HG03095 (cell line): ENCODE measurements at regions not wholly inside any gene's neighbourhood (a gene's known extent, or its start where the extent isn't known, plus 50 kb on each side); places are given as distances from the start of the nearest gene placed in this dataset.
"Not testable (repeated sequence)": the region's sequence is repeated elsewhere in the genome, so short reads cannot be mapped to it uniquely, and the experiment has no call there.

Source experiments
- ATAC-seq: cut with Tn5 transposase; IDR thresholded peaks from one replicate; pipeline ENCODE4 v1.9.1; 2021; ENCODE audit warnings: moderate library complexity; ENCODE audit not compliant: unreplicated experiment

DNA sequence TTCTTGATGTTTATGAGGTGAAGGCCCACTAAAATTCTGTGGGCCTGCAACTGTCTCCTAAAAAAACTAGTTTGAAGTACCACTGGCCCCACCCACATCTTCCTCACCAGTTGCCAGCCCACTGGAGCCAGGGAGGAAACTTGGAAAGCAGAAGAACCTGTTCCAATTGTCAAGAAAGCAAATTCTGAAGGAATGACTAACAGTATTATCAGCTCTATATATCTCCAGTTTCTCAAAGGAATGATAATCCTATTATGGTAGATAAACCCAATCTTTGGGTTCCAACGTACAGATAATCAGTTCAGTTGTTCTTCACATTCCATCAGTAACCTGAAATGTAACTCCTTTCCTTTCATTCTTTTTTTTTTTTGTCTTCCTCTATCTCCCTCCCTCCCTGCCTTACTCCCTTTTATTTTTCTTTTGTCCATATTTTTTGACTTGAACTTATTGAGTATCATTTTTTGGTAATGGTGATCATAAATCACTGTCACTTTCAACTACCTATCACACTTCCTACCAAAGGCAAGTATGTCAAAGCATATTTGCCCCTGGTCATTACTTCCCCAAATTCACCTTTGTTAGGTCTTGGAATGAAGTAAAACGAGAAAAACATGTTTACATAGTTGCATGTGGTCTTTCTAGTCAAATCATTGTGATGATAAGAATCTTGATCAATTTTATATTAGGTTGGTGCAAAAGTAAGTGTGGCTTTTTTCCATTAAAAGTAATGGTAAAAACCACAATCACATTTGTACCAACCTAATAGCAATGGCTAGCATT, 943.4 kb downstream of the TTLL7 start:
- ATAC-seq = no peak

DNA sequence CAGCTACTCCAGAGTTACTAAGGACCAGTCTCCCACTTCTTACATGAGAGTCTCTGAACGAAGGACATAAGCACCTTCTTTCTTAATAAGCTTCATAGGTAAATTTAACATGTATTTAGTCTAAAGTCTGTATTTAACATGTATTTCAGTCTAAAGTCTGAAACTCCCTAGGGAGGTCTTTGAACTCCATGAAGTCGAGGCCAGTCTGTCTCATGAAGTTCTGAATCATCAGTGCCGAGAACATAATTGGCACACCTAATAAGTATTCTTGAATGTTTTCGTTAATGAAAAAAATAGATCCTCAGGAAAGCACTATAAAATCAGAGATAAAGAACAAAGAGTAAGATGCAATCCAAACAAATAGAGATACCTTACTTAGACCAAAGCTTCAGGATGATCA, 945.5 kb downstream of the TTLL7 start:
- no peak for ATAC-seq

DNA sequence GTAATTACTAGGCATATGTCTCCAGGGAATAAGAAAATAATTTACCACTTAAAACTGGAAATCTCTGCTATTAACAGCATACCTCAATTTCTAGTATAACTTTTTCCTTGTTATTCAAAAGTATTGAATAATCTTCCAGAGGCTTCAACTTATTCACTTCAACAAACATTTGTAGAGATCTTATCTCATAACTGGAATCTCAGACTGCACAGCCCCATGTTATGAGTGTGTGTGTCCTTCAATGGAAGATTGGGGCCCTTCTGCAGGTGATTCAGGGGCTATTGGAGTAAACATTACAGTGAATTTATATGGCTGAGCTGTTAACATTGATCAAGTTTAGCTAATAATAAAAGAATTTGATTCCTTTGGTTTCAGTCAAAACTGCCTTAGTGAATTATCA, 946.1 kb downstream of the TTLL7 start:
- no peak for ATAC-seq

DNA sequence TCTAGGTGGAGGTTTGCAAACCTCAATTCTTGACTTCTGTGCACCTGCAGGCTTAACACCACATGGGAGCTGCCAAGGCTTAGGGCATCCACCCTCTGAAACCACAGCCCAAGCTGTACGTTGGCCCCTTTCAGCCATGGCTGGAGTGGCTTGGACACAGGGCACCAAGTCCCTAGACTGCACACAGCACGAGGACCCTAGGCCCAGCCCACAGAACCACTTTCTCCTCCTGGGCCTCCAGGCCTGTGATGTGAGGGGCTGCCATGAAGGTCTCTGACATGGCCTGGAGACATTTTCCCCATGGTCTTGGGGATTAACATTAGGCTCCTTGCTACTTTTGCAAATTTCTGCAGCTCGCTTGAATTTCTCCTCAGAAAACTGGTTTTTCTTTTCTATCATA, 947.9 kb downstream of the TTLL7 start:
- not testable (repeated sequence) for ATAC-seq

DNA sequence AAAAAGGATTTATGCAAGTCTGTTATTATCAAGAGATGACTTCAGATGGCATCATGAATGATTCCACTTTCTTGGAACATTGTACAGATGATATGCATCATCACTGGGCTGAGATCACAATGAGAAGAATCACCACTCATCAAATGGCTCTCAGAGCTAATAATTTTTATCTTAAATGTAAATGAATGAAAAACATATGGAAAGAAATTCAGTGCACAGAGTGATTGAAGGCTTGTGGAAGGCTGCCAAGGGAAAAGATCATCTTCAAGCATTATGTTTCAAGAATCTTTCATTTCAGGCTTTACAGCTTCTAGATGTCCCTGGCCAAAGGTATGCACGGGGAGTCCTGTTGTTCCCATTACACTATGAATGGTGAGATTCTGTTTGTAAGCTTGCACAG, 955.7 kb downstream of the TTLL7 start:
- no peak for ATAC-seq

DNA sequence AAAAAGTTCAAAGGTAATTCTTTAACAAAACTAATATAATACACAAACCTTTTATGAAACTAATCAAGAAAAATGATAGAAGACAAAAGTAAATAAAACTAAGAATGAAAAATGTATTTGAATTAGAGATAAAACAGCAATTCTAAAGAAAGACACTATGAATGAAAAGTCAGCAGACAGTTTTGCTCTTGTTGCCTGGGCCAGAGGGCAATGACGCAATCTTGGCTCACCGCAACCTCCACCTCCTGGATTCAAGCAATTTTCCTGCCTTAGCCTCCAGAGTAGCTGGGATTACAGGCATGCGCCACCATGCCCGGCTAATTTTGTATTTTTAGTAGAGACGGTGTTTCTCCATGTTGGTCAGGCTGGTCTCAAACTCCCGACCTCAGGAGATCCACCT, 959.8 kb downstream of the TTLL7 start:
- not testable (repeated sequence) for ATAC-seq

DNA sequence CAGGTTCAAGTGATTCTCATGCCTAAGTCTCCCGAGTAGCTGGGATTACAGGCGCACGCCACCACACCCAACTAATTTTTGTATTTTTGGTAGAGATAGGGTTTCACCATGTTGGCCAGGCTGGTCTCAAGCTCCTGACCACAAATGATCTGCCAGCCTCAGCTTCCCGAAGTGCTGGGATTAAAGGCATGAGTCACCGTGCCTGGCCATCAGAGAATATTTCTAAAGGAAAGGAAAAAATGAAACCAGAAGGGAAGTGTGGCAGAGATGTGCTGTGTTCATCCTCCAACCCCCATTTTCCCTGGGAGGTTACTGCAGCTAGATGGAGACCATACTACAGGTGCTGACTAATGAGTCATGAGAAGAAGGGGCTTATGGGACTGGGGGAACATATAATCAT, 964.1 kb downstream of the TTLL7 start:
- ATAC-seq = no peak

DNA sequence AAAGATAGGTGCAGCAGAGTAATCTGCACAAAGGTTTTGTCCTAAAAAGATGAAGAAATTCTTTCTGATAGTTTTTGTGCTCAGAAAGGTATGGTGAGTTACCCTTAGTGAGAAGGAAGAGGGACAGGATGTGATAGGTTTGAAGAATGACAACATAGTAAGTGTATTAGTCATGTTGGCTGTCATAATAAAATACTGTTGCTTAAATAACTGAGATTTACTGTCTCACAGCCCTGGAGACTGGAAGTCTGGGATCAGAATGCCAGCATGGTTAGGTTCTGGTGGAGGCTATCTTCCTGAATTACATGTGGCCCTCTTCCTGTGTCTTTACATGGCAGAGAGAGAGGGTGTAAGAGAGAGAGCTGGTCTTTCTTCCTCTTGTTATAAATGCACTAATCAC, 965.2 kb downstream of the TTLL7 start:
- no peak for ATAC-seq

DNA sequence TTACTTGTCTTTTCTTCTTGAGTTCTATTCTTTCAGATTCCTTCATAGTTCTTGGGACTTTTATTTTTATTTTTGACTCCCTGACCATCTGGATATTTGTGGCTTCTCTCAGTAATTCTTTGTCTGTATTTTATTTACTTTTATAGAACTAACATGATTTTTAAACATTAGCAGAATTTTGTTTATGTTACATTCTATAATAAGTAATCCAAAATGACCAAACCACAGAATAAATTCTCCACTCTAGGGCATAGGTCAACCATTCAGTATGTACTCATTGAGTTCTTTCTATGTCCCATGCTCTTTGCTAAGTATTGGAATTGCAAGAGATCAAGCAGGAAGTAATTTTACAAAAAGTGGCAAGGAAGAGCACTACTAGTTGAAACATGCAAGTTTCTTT, 969.0 kb downstream of the TTLL7 start:
- no peak for ATAC-seq

DNA sequence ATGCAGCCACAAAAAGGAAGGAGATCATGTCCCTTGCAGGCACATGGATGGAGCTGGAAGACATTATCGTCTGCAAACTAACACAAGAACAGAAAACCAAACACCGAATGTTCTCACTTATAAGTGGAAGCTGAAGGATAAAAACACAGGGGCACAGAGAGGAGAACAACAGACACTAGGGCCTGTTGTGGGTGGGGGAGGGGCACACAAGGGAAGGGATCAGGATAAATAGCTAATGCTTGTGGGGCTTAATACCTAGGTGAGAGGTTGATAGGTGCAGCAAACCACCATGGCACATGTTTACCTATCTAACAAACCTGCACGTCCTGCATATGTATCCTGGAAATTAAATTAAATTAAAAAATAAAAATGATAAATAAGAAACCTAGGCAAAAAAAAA, 969.9 kb downstream of the TTLL7 start:
- no peak for ATAC-seq

DNA sequence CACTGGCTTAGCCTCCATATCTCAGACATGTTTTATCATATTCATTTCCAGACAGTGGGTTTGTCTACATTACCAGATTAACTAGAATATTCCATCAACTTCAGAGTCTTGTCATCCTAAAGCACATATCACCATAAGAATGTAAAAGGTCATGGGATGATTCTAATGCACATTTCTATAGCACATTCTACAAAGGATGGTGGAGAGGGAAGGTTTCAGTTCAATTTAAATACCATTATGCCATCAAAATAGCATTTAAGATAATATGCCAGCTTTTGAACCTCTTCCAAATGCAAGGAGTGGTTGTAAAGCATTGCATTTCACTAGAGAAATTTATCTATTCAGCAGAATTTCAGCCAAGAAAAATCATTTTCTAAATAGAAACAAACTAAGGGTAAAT, 970.5 kb downstream of the TTLL7 start:
- no peak for ATAC-seq

DNA sequence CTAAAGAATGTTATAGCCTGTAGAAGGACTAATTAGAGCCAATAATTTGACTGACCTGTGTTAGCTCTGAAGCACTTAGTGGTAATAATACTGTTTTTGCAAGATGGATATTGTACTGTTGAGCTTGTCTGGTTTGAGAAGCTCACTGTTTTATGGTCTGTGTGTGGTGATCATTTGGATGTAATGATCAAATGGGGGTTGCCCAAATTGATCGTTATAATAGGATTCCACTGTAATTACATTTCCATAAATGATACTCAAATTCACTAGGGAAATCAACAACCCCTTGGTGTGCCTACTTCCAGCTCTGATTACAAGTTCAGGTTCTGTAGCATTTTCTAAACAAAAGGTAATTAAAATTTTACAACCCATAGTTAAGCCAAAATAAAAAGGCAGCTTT, 971.4 kb downstream of the TTLL7 start:
- ATAC-seq = no peak

DNA sequence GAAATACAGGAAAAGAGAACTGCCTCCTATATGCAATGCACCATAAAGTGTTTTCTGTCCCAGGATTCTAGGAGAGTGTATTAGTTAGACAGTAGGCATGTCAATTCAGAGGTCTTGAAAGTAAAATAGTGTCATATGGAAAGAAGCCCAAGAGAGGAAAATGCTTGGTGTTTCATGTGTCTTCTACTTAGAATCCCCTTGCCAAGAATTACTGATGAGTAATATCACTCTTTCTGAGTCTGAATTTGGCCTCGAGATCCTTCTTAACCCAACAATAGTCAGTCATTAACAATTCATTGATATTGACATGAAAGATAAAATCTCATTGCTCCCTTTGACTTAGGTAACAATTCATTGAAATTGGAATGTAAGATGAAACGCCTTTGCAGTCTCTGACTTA, 972.2 kb downstream of the TTLL7 start:
- ATAC-seq = no peak

DNA sequence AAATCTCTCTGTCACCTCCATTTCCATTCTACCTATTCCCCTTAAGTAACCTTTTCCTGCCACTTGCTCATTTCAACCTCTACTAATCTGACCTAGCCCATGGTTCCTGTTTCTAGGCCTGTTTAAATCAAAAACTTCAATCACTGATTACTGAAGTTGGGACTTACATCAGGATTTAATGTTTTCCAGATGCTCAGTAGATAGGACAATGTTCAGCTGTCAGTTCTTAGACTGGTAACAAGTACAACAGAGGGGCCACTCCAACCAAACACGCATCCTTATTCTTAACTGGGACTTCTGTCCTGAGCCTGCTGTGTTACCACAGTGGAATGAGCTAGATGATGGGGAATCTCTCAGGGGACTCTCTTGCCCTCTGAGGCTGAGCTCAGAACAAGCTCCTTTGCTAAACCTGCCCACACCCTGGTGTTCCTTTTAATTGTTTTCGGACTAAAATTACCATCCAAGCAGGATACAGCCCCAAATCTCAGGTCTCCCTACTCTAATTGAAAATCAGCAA, 974.6 kb downstream of the TTLL7 start:
- no peak for ATAC-seq

DNA sequence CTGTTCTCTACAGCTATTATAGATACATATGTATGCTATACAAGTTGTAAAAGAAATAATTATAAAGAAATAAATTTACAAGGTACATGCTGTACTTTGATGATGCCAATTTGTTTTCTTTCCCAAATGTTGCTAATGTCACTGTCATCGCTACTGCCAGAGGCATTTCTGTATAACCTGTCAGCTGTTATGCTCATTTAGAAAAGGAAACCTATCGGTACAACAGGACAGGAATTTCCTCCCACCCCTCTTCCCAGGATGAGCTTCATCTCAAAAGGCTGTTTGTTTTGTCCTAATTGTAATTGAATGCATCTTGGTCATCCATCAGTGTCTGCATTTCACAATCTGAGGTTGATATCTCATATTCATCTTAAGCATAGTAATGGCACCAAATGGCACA, 975.7 kb downstream of the TTLL7 start:
- ATAC-seq = no peak

DNA sequence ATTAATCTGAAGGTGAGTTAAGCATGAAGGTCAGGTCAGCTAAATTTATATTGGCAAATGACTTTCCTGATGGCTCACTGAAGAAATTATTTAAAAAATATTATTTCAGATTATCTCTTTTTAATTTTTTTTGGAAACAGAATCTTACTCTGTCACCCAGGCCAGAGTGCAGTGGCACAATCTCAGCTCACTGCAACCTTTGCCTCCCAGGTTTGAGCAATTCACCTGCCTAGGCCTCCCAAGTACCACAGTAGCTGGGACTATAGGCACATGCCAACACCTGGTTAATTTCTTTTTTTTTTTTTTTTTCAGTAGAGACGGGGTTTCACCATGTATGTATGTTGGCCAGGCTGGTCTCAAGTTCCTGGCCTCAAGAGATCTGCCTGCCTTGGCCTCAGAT, 976.7 kb downstream of the TTLL7 start:
- no peak for ATAC-seq

DNA sequence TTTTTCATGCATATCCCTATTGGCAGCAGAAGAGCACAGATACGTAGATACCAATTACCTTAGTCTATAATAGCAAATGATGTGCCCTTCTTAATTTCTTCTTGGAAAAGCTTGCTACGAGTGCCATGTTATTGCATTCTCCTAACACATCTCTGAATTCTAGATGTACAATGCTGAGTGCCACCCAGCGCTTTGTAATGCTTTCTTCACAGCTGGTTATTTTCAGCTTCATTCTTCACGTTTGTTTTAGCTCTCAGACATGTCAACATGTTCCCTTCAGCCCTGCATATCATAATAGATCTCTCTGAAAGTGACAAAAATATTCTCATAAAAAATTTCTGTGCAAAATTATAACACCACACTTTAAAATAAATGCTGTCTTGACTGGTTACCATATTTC, 981.2 kb downstream of the TTLL7 start:
- ATAC-seq = no peak

DNA sequence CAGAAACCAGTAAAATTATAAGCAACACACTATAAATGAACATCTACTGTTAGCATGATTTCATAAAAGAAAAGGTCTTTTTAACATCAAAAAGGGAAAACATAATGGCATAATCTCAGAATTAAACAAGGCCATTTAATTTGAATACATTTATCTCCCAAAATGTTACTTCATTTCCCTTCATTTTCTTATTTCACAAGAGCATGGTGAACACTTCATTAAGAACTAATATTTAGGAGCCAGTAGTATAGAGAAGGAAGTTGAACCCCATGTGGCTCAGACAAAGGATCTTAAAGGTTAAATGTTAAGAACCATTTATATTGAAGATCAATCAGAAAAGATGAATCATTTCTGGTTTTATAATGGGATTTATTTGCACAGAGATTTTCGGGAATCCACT, 981.7 kb downstream of the TTLL7 start:
- no peak for ATAC-seq

DNA sequence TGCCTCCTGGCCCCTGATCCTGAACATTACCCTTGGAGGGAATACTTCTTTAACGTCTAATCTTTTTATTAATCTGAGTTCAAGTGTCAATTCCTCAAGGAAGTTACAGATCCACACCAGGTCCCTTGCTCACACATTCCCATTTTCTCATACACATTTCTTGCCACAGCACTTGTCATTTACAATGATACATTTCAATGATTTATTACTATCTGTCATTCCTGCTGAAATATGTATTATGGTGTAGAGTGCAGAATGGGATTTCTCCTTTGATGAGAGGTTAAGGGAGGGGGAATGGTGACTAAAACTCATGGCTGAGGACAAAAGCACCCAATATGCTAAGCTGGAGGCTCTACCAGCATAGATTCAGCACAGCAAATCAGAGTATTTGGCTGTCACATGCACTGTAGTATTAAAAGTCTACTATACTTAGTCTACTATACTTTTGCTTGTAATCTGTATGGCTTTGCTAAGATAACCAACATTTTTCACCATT, 982.5 kb downstream of the TTLL7 start:
- ATAC-seq = no peak

DNA sequence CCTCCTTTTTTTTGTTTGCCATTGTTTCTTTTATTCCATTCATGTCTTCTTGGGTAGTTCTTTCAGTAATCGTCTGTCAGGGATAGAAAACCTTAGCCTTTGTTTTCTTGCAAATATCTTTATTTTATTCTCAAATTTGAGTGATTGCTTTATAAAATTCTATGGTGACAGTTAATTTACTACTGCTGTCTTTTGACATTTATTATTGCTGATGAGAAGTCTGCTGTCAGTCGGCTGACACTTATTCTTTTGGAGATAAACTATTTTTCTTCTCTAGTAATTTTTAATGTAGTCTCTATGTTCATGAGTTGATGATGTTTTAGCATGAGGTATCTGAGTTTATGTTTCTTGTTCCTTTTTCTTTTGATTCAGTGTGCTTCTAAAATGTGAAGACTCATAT, 983.8 kb downstream of the TTLL7 start:
- ATAC-seq = no peak

DNA sequence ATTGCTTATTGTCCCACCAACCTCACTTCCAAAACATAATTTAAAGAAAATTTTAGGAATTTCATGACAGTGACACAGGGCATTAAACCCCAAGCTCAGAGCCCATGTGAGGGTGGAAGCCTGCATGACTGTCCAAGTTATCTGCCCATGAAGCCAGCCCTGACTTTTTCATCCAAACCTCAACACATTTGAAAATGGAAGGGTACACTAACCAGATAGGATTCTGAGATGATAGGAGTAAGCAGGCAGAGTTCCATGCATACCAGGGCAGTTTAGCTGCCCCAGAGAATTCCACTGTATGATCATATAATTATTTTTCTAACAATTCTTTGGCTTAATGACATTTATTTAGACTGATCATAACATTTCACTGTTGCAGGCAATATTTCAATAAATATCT, 986.0 kb downstream of the TTLL7 start:
- ATAC-seq = no peak

DNA sequence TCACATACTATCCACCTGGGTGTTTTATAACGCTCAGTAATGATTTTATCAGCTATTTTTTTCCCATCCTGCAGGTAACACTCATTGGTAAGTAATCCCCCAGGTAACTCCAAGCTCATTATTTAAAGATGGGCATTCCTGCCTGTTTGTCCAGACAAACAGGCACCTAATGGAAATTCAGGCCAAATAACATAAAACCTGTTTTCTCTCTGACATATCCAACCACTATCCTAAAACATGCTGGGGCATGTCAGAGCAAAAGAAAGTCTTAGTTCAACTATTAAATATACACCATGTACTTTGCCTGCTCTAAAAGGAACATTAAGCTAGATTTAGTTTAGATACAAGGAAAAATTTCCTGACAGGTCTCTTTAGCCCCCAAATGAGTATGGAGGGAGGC, 987.7 kb downstream of the TTLL7 start:
- no peak for ATAC-seq

DNA sequence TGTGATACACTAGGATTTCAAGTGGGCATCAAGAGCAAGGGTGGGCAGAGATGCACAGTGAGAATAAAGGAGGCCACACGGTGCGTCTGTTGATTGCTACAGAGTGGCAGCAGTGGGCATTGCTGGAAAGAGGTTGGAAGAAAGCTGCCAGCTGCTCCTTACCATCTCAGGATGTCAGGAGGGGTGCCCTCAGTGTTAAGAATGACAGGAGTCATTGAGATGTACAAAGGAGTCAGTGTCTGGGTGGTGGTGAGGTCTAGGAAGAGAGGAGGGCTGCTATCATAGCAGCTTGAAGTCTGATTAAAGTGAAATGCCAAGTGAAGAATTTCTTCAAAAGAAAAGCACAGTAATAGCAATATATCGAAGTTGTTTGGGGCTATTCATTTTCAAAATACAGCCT, 992.7 kb downstream of the TTLL7 start:
- ATAC-seq = no peak
